Fibroblast of mammary gland (primary cell): ENCODE measurements at regions not wholly inside any gene's neighbourhood (a gene's known extent, or its start where the extent isn't known, plus 50 kb on each side); places are given as distances from the start of the nearest gene placed in this dataset.
"Not testable (repeated sequence)": the region's sequence is repeated elsewhere in the genome, so short reads cannot be mapped to it uniquely, and the experiment has no call there.

Experiments used
- DNase-seq: peaks from one replicate; pipeline ENCODE4 v3.0.0-alpha.2; 2010; ENCODE audit warnings: low read depth
- H3K4me3 ChIP-seq: 2 replicates; pipeline ENCODE4 v1.5.1; 2011; ENCODE audit warnings: low read depth, mild to moderate bottlenecking, low read length, moderate library complexity; ENCODE audit not compliant: control insufficient read depth
- CTCF ChIP-seq: conservative IDR thresholded peaks from 2 replicates; pipeline ENCODE4 v1.5.1; 2011; ENCODE audit warnings: low read depth, low read length, inconsistent platforms; ENCODE audit not compliant: control insufficient read depth, insufficient read depth

GRCh38 chr18:72965616-72966015, 97.8 kb upstream of the NETO1 start:
- no peak for TF ChIP-seq CTCF
- no peak overlapping the region for H3K4me3 ChIP-seq
- no peak for DNase-seq

- not testable (repeated sequence) for DNase-seq, H3K4me3 ChIP-seq
These were observed 90.4 kb upstream of the NETO1 start for GRCh38 chr18:72958195-72958594.

GRCh38 chr18:72948439-72948838, 80.7 kb upstream of the NETO1 start:
- DNase-seq: no peak
- no peak overlapping the region for H3K4me3 ChIP-seq
- TF ChIP-seq CTCF: no peak

GRCh38 chr18:72942766-72943165, 75.0 kb upstream of the NETO1 start:
- no peak overlapping the region for H3K4me3 ChIP-seq
- TF ChIP-seq CTCF: no peak
- no peak for DNase-seq

GRCh38 chr18:72940986-72941385, 73.2 kb upstream of the NETO1 start:
- TF ChIP-seq CTCF: no peak
- H3K4me3 ChIP-seq: no peak overlapping the region
- DNase-seq: no peak

- no peak for DNase-seq
- H3K4me3 ChIP-seq: no peak overlapping the region
- no peak for TF ChIP-seq CTCF
These were observed 72.7 kb upstream of the NETO1 start for GRCh38 chr18:72940509-72940908.

- TF ChIP-seq CTCF: no peak
- no peak overlapping the region for H3K4me3 ChIP-seq
- DNase-seq: no peak
These were observed 68.0 kb upstream of the NETO1 start for GRCh38 chr18:72935744-72936143.
